ENCODE measurements at regions not wholly inside any gene's neighbourhood (a gene's known extent, or its start where the extent isn't known, plus 50 kb on each side); places are given as distances from the start of the nearest gene placed in this dataset.

- TF ChIP-seq, protein P1, sequence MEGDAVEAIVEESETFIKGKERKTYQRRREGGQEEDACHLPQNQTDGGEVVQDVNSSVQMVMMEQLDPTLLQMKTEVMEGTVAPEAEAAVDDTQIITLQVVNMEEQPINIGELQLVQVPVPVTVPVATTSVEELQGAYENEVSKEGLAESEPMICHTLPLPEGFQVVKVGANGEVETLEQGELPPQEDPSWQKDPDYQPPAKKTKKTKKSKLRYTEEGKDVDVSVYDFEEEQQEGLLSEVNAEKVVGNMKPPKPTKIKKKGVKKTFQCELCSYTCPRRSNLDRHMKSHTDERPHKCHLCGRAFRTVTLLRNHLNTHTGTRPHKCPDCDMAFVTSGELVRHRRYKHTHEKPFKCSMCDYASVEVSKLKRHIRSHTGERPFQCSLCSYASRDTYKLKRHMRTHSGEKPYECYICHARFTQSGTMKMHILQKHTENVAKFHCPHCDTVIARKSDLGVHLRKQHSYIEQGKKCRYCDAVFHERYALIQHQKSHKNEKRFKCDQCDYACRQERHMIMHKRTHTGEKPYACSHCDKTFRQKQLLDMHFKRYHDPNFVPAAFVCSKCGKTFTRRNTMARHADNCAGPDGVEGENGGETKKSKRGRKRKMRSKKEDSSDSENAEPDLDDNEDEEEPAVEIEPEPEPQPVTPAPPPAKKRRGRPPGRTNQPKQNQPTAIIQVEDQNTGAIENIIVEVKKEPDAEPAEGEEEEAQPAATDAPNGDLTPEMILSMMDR (conservative IDR thresholded peaks at IDR 0.05): no peak
- TF ChIP-seq EZH2 (IDR thresholded peaks at IDR 0.05; ENCODE audit: low read depth): no peak
These were observed 288.8 kb downstream of the KIF2B start for GRCh38 chr17:54111576-54111975.
